GM19351 (cell line): ENCODE measurements at regions not wholly inside any gene's neighbourhood (a gene's known extent, or its start where the extent isn't known, plus 50 kb on each side); places are given as distances from the start of the nearest gene placed in this dataset.
"Not testable (repeated sequence)": the region's sequence is repeated elsewhere in the genome, so short reads cannot be mapped to it uniquely, and the experiment has no call there.

Experiments used
- ATAC-seq: cut with Tn5 transposase; IDR thresholded peaks from one replicate; pipeline ENCODE4 v1.9.1; 2021; ENCODE audit warnings: mild to moderate bottlenecking, moderate library complexity; ENCODE audit not compliant: unreplicated experiment

GRCh38 chr6:144474290-144474689 lies 189.2 kb downstream of the UTRN start:
- ATAC-seq, result no peak

DNA sequence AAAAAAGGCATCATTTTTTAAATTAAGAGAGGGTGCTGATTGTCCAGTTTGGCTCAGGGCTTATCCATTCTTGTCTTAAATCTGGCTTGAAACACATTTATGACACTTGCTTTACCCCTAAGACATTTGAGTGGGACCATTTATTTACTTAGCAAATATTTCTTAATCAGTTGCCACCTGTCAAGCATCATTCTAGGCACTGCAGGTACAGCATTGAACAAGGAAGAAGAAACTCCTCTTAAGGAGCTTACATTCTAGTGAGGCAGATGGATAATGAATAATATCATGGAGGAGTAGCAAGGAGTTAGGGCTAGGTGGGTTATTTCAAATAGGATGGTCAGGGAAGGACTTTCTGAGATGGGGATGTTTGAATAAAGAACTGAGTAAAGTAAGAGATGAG lies 189.8 kb downstream of the UTRN start:
- no peak for ATAC-seq

- ATAC-seq, result no peak
Measured at GRCh38 chr6:144475411-144475810, 190.3 kb downstream of the UTRN start.

DNA sequence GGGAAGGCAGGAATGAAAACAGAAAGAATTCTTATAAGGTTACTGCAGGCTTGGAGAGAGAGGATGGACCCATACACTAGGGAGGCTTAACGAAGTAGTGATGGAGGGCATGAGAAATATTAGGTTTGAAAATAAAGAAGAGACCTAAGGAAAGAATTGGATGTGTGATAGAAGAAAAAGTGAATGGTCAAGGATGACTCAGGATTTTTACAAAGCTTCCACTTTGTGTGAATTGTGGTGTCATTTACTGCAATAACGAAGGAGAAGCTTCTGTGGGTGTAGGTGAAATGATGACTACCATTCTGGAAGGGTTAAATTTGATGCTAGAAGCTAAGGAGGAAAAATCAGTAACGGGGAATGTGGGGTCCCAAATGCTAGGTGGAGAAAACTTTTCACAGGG lies 191.2 kb downstream of the UTRN start:
- no peak for ATAC-seq

- ATAC-seq, result no peak
Measured at GRCh38 chr6:144477396-144477795, 192.3 kb downstream of the UTRN start.

DNA sequence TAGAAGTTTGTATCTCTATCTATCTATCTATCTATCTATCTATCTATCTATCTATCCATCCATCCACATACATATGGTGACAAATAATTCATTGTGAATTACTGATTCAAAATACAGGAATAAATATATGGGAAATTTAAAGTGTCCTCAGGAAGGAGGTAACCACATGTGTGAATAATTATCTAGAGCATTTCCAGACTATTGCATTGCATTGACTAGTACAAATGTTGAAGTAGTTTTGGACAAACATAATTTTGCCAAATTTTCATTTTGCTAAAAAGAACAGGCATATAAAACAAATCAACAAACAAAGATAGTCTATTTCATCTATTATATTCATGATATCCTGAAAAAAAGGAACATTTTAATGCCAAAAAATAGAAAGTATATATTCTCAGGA lies 192.7 kb downstream of the UTRN start:
- no peak for ATAC-seq

DNA sequence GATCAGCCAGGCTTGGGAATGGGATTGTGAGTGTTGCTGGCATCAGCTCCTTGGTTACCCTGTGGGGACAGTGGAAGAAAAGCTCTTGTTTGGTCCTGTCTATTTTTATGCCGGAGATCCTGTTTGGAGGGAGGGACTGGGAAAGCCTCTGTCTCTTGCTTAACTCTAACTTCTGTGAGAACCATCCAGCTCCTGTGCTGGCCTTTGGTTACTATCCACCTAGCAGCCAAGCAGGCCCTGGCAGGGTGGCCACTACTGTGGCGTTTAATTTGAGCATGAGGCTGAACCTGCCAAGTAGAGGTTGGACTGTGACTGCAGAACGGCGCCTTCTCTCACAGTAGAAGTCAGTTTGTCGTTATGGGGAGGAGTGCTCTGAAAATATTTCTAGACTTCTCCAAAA lies 193.3 kb downstream of the UTRN start:
- no peak for ATAC-seq

- no peak for ATAC-seq
Measured at GRCh38 chr6:144479991-144480390, 194.9 kb downstream of the UTRN start.

DNA sequence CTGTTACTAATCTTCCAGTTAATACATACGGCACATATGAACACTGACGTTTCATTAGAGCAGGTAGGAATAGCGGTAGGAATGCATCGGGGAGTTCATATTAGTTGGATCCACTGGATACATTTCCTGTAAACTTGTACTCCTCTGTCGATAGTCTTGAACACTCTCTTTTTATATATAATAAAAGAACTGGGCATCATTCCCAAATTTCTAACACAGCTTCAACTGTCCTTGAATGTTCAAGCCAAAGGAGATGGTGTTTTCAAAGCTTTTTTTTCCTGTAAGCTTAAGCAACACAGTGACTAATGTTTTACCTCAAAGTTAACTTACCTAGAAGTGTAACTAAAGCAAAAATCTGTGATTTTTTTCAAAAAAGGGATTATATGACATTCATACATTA lies 195.3 kb downstream of the UTRN start:
- no peak for ATAC-seq

DNA sequence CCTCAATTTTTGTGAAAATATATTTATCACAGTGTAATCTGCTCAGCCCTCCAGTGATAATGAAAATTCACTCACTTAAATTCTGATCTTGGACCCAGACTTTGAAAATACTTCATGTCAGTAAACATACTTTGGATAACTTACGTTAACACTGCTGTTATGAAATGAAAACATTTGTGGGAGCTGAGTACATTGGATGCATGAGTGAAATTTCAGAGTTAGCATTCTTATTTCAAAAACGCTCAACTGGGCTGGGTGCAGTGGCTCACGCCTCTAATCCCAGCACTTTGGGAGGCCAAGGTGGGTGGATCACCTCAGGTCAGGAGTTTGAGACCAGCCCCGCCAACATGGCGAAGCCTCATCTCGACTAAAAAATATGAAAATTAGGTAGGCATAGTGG lies 196.4 kb downstream of the UTRN start:
- no peak for ATAC-seq

DNA sequence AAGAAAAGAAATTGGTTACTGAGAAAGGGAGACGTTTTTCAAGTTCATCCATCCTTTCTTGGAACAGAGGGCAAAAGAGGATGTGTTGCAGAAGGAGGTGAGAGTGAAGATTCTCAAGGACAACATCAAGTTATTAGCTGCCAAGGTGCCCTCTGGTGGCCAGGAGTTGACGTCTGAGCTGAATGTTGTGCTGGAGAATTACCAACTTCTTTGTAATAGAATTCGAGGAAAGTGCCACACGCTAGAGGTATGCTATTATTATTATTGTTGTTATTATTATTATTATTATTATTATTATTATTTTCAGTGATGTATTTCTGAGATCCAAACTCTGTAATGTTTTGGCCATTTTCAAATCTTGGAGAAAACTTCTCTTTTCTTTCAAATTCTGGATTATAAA lies 197.0 kb downstream of the UTRN start:
- ATAC-seq, result peak; percentile 91

GRCh38 chr6:144485531-144485930 lies 200.4 kb downstream of the UTRN start:
- no peak for ATAC-seq

DNA sequence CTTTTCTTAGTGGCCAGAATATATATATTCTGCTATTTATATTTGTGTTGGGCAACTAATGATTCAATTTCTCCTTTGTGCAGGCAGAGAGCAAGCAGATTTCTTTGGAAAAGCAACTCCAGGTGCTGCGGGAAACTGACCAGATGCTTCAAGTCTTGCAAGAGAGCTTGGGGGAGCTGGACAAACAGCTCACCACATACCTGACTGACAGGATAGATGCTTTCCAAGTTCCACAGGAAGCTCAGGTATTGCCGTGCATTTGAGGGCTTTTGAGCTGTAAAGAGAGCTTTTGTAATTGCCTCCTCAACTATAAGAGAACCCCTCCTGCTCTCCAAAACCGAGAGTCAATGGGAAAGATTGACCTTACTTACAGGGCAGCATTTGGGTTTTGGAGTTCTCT lies 203.5 kb downstream of the UTRN start:
- no peak for ATAC-seq

DNA sequence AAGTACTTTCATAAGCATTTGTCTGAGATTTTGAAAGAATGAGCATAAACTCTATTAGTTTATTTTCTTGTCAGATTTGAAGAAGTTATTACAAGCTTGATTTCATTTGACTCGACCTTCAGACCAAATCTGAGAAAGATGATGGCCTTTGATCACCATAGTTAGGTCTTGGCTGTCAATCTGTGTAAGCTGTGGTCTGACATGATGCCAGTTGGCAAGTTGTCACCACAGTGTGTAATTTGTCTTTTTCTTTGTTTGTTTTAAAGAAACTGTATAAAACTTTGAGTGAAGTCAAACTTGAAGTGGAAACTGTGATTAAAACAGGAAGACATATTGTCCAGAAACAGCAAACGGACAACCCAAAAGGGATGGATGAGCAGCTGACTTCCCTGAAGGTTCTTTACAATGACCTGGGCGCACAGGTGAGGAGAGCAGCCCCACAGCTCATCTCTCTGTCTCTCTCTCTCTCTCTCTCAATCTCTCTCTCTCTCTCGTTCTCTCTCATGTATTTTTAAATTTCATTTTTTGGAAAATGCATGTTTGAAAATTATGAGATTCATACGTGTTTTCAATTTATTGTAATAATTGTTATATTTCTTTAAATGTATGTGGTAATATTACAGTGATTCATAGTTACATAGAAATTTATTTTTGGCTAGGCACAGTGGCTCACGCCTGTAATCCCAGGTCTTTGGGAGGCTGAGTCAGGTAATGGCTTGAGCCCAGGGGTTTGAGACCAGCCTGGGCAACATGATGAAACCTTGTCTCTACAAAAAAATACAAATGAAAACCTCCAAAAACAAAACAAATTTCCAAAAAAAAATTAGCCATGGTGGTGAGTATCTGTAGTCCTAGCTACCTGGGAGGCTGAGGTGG lies 208.1 kb downstream of the UTRN start:
- ATAC-seq, result no peak

DNA sequence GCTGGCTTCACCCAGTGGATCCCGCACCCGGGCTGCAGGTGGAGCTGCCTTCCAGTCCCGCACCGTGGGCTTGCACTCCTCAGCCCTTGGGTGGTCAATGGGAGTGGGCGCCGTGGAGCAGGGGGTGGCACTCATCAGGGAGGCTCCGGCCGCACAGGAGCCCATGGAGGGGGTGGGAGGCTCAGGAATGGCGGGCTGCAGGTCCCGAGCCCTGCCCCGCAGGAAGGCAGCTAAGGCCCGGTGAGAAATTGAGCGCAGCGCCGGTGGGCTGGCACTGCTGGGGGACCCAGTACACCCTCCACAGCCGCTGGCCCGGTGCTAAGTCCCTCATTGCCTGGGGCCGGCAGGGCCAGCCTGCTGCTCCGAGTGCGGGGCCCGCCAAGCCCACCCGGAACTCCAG lies 209.9 kb downstream of the UTRN start:
- not testable (repeated sequence) for ATAC-seq

- no peak for ATAC-seq
Measured at GRCh38 chr6:144497650-144498049, 212.5 kb downstream of the UTRN start.

- ATAC-seq, result no peak
Measured at GRCh38 chr6:144500892-144501291, 215.8 kb downstream of the UTRN start.

DNA sequence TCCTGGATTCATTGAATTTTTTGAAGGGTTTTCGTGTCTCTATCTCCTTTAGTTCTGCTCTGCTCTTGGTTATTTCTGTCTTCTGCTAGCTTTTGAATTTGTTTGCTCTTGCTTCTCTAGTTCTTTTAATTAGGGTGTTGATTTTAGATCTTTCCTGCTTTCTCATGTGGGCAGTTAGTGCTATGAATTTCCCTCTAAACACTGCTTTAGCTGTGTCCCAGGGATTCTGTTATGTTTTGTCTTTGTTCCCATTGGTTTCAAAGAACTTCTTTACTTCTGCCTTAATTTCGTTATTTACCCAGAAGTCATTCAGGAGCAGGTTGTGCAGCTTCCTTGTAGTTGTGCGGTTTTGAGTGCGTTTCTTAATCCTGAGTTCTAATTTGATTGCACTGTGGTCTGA lies 220.1 kb downstream of the UTRN start:
- not testable (repeated sequence) for ATAC-seq

GRCh38 chr6:144506051-144506450 lies 220.9 kb downstream of the UTRN start:
- not testable (repeated sequence) for ATAC-seq

GRCh38 chr6:144507772-144508312 lies 222.7 kb downstream of the UTRN start:
- ATAC-seq, result not testable (repeated sequence)

DNA sequence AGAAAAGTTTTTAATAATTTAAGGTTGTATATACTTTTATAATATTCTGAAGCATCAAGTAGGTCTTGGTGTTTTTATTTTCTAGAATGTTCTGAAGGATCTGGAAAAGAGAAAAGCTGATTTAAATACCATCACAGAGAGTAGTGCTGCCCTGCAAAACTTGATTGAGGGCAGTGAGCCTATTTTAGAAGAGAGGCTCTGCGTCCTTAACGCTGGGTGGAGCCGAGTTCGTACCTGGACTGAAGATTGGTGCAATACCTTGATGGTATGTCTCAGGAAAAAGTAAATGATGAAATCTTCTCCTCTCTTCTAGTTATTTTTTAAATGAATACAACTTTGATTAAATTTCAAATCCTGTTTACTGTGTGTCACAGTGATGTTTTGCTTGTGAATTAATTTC lies 225.7 kb downstream of the UTRN start:
- no peak for ATAC-seq

- no peak for ATAC-seq
Measured at GRCh38 chr6:144515761-144516160, 230.6 kb downstream of the UTRN start.

- no peak for ATAC-seq
Measured at GRCh38 chr6:144519426-144519825, 234.3 kb downstream of the UTRN start.
